ENCODE measurements at regions not wholly inside any gene's neighbourhood (a gene's known extent, or its start where the extent isn't known, plus 50 kb on each side); places are given as distances from the start of the nearest gene placed in this dataset.

GRCh38 chr2:239684271-239684810, 283.5 kb upstream of the HDAC4 start:
- Histone ChIP-seq H3K4me2 (ENCODE audit: extremely low read depth, insufficient read depth, low read length) (no peak overlapping the region), H3K36me3 (ENCODE audit: control insufficient read depth, insufficient read depth, low read length) (no peaks in the 10 kb centered on the region), H3K4me3 (replicated peaks in 1 of 4; ENCODE audit: control extremely low read depth in 1 of 4, insufficient read depth in 1 of 4, low read depth in 3 of 4, low read length in 4 of 4) (no peak overlapping the region), H3K79me2 (ENCODE audit: control insufficient read depth, insufficient read depth, low read length) (no peaks in the 10 kb centered on the region), H3K4me1 (ENCODE audit: control insufficient read depth, extremely low read depth, insufficient read depth, low read length) (no peaks in the 10 kb centered on the region), H3K27ac (ENCODE audit: insufficient read depth, low read length) (no peak overlapping the region), H3K9ac (ENCODE audit: insufficient read depth, low read length) (no peak overlapping the region), H2AFZ (ENCODE audit: low read length) (no peak overlapping the region), H4K20me1 (ENCODE audit: control insufficient read depth, extremely low read depth, insufficient read depth, low read length) (no peaks in the 10 kb centered on the region), H3K9me3 (ENCODE audit: control insufficient read depth, insufficient read depth, low read depth, low read length) (no peaks in the 10 kb centered on the region), H3K27me3 (ENCODE audit: control insufficient read depth, insufficient read depth, low read length) (no peaks in the 10 kb centered on the region)
- no peak for DNase-seq (ENCODE audit: low read depth in 2 of 2)
- TF ChIP-seq EZH2 (IDR thresholded peaks at IDR 0.05; ENCODE audit: low read length, missing control alignments): no peak
- TF ChIP-seq CTCF (conservative IDR thresholded peaks at IDR 0.05 in 1 of 2, IDR thresholded peaks at IDR 0.05 in 1 of 2; ENCODE audit: low read depth in 1 of 2, low read length in 2 of 2): no peak

- TF ChIP-seq CTCF (conservative IDR thresholded peaks at IDR 0.05 in 1 of 2, IDR thresholded peaks at IDR 0.05 in 1 of 2; ENCODE audit: low read depth in 1 of 2, low read length in 2 of 2) (no peak), EZH2 (IDR thresholded peaks at IDR 0.05; ENCODE audit: low read length, missing control alignments) (no peak)
- Histone ChIP-seq H4K20me1 (ENCODE audit: control insufficient read depth, extremely low read depth, insufficient read depth, low read length) (no peaks in the 10 kb centered on the region), H3K4me2 (ENCODE audit: extremely low read depth, insufficient read depth, low read length) (no peak overlapping the region), H3K4me1 (ENCODE audit: control insufficient read depth, extremely low read depth, insufficient read depth, low read length) (no peaks in the 10 kb centered on the region), H3K9ac (ENCODE audit: insufficient read depth, low read length) (no peak overlapping the region), H3K36me3 (ENCODE audit: control insufficient read depth, insufficient read depth, low read length) (no peaks in the 10 kb centered on the region), H3K79me2 (ENCODE audit: control insufficient read depth, insufficient read depth, low read length) (no peaks in the 10 kb centered on the region), H3K27ac (ENCODE audit: insufficient read depth, low read length) (no peak overlapping the region), H2AFZ (ENCODE audit: low read length) (no peak overlapping the region), H3K9me3 (ENCODE audit: control insufficient read depth, insufficient read depth, low read depth, low read length) (no peaks in the 10 kb centered on the region), H3K4me3 (replicated peaks in 1 of 4; ENCODE audit: control extremely low read depth in 1 of 4, insufficient read depth in 1 of 4, low read depth in 3 of 4, low read length in 4 of 4) (no peak overlapping the region), H3K27me3 (ENCODE audit: control insufficient read depth, insufficient read depth, low read length) (no peaks in the 10 kb centered on the region)
- no peak for DNase-seq (ENCODE audit: low read depth in 2 of 2)
These were observed 281.7 kb upstream of the HDAC4 start for GRCh38 chr2:239682518-239682917.

- no peaks in the 10 kb centered on the region for H3K27me3 ChIP-seq (ENCODE audit: control insufficient read depth, insufficient read depth, low read length)
- no peaks in the 10 kb centered on the region for H3K4me1 ChIP-seq (ENCODE audit: control insufficient read depth, extremely low read depth, insufficient read depth, low read length)
- no peaks in the 10 kb centered on the region for H3K9me3 ChIP-seq (ENCODE audit: control insufficient read depth, insufficient read depth, low read depth, low read length)
- no peaks in the 10 kb centered on the region for H4K20me1 ChIP-seq (ENCODE audit: control insufficient read depth, extremely low read depth, insufficient read depth, low read length)
- no peak overlapping the region for H2AFZ ChIP-seq (ENCODE audit: low read length)
- H3K4me3 ChIP-seq (replicated peaks in 1 of 4; ENCODE audit: control extremely low read depth in 1 of 4, insufficient read depth in 1 of 4, low read depth in 3 of 4, low read length in 4 of 4): no peak overlapping the region
- no peaks in the 10 kb centered on the region for H3K79me2 ChIP-seq (ENCODE audit: control insufficient read depth, insufficient read depth, low read length)
- H3K4me2 ChIP-seq (ENCODE audit: extremely low read depth, insufficient read depth, low read length): no peak overlapping the region
- TF ChIP-seq CTCF (conservative IDR thresholded peaks at IDR 0.05 in 1 of 2, IDR thresholded peaks at IDR 0.05 in 1 of 2; ENCODE audit: low read depth in 1 of 2, low read length in 2 of 2) (no peak), EZH2 (IDR thresholded peaks at IDR 0.05; ENCODE audit: low read length, missing control alignments) (no peak)
- H3K36me3 ChIP-seq (ENCODE audit: control insufficient read depth, insufficient read depth, low read length): no peaks in the 10 kb centered on the region
- H3K27ac ChIP-seq (ENCODE audit: insufficient read depth, low read length): no peak overlapping the region
- no peak overlapping the region for H3K9ac ChIP-seq (ENCODE audit: insufficient read depth, low read length)
- DNase-seq (ENCODE audit: low read depth in 2 of 2): no peak
These were observed 278.9 kb upstream of the HDAC4 start for GRCh38 chr2:239679755-239680154.
